ENCODE measurements at regions not wholly inside any gene's neighbourhood (a gene's known extent, or its start where the extent isn't known, plus 50 kb on each side); places are given as distances from the start of the nearest gene placed in this dataset.

DNA sequence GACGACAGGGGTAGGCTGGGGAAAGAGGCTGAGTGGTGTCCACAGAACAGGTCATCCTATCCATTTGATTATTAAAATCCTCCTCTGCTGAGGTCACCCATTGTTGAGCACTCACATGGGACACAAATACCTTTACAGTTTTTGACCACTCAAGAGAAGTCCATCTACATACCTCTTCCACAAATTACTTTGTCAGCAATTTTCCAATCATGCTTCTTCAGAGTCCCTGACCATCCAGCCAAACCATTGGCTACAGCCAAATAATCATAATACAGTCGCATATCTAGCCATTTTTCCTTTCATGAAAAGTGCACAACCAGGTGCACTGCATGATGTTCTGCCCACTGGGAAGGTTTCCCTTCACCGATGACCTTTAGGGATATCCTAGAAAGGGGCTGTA is 407.4 kb downstream of the TEX13C start:
- Histone ChIP-seq H3K4me3 (replicated peaks in 1 of 3; ENCODE audit: insufficient read depth in 1 of 3, low read depth in 1 of 3, low read length in 3 of 3) (no peak overlapping the region), H3K27ac (ENCODE audit: insufficient read depth, low read depth, low read length) (no peak overlapping the region), H3K4me1 (ENCODE audit: control insufficient read depth, extremely low read depth, insufficient read depth, low read length) (no peaks in the 10 kb centered on the region), H3K79me2 (ENCODE audit: control insufficient read depth, insufficient read depth, low read length) (no peaks in the 10 kb centered on the region), H3K36me3 (ENCODE audit: control insufficient read depth in 2 of 2, extremely low read depth in 1 of 2, insufficient read depth in 2 of 2, low read length in 2 of 2) (no peaks in the 10 kb centered on the region), H3K9me1 (replicated peaks; ENCODE audit: control insufficient read depth, extremely low read depth, insufficient read depth, low read length) (no peaks in the 10 kb centered on the region), H3K9ac (replicated peaks; ENCODE audit: extremely low read depth, insufficient read depth, low read length) (no peak overlapping the region), H3K27me3 (ENCODE audit: control insufficient read depth in 2 of 2, insufficient read depth in 2 of 2, low read length in 2 of 2) (no peaks in the 10 kb centered on the region), H2AFZ (ENCODE audit: low read depth, low read length) (no peak overlapping the region), H4K20me1 (replicated peaks; ENCODE audit: control insufficient read depth, extremely low read depth, insufficient read depth, low read length) (no peaks in the 10 kb centered on the region), H3K4me2 (ENCODE audit: insufficient read depth, low read length) (no peak overlapping the region), H3K9me3 (replicated peaks; ENCODE audit: control insufficient read depth, insufficient read depth, low read length) (no peaks in the 10 kb centered on the region)
- dilution Hi-C loops (cut with MboI; ENCODE audit: extremely low pct_ligation_motif_present, low sequenced_read_pairs) (no loop called here), intact Hi-C loops (cut with micrococcal nuclease) (no loop called here)
- no TSS peak for BruUV-seq (replicated peaks)
- FAIRE-seq, result no peak
- DNase-seq (ENCODE audit: low read depth, low spot score), result no peak
- ChIA-PET POLR2A (no interaction called here), CTCF (no interaction called here)
- no peak for TF ChIP-seq MYC (IDR thresholded peaks at IDR 0.05; ENCODE audit: low read depth, low read length)
- TF ChIP-seq, protein P1, sequence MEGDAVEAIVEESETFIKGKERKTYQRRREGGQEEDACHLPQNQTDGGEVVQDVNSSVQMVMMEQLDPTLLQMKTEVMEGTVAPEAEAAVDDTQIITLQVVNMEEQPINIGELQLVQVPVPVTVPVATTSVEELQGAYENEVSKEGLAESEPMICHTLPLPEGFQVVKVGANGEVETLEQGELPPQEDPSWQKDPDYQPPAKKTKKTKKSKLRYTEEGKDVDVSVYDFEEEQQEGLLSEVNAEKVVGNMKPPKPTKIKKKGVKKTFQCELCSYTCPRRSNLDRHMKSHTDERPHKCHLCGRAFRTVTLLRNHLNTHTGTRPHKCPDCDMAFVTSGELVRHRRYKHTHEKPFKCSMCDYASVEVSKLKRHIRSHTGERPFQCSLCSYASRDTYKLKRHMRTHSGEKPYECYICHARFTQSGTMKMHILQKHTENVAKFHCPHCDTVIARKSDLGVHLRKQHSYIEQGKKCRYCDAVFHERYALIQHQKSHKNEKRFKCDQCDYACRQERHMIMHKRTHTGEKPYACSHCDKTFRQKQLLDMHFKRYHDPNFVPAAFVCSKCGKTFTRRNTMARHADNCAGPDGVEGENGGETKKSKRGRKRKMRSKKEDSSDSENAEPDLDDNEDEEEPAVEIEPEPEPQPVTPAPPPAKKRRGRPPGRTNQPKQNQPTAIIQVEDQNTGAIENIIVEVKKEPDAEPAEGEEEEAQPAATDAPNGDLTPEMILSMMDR (IDR thresholded peaks at IDR 0.05; ENCODE audit: extremely low read depth in 1 of 2, insufficient read depth in 1 of 2, low read depth in 1 of 2, low read length in 2 of 2), result no peak

DNA sequence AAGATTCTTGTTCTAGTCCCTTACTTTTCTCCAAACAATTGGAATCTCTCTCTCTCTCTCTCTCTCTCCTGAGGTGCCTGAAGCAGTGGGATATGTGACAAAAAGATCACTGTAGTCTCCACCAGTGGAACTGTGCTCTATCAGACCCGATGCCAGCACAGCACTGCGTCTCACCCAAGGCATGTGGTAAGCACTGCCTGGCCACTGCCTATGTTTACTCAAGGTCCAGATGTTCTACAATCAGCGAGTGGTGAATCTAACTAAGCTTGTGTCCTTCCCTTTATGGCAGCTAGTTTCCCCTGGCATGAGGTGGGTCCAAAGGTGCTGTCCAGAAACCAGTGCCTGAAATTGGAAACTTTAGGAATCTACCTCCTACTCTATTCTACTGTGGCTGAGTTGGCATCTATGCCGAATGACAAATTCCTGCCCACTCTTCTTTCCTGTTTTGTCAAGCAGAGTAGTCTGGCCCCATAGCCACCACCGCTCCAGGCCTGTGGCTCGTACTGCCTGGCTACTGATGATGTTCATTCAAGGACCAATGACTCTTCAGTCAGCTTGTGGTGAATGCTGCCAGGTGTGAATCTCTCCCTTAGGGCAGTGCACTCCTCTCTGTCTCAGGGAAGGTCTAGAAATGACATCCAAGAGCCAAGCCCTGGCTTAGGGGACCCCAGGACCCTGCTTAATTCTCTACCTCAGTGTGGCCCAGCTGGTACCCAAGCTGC is 416.5 kb downstream of the TEX13C start:
- dilution Hi-C loops (cut with MboI; ENCODE audit: extremely low pct_ligation_motif_present, low sequenced_read_pairs), result no loop called here
- Histone ChIP-seq H3K27me3 (ENCODE audit: control insufficient read depth in 2 of 2, insufficient read depth in 2 of 2, low read length in 2 of 2) (no peaks in the 10 kb centered on the region), H3K9ac (replicated peaks; ENCODE audit: extremely low read depth, insufficient read depth, low read length) (no peak overlapping the region), H4K20me1 (replicated peaks; ENCODE audit: control insufficient read depth, extremely low read depth, insufficient read depth, low read length) (no peaks in the 10 kb centered on the region), H3K4me1 (ENCODE audit: control insufficient read depth, extremely low read depth, insufficient read depth, low read length) (no peaks in the 10 kb centered on the region), H3K9me1 (replicated peaks; ENCODE audit: control insufficient read depth, extremely low read depth, insufficient read depth, low read length) (no peaks in the 10 kb centered on the region), H2AFZ (ENCODE audit: low read depth, low read length) (no peak overlapping the region), H3K4me3 (replicated peaks in 1 of 3; ENCODE audit: insufficient read depth in 1 of 3, low read depth in 1 of 3, low read length in 3 of 3) (no peak overlapping the region), H3K4me2 (ENCODE audit: insufficient read depth, low read length) (no peak overlapping the region), H3K36me3 (ENCODE audit: control insufficient read depth in 2 of 2, extremely low read depth in 1 of 2, insufficient read depth in 2 of 2, low read length in 2 of 2) (no peaks in the 10 kb centered on the region), H3K27ac (ENCODE audit: insufficient read depth, low read depth, low read length) (no peak overlapping the region), H3K9me3 (replicated peaks; ENCODE audit: control insufficient read depth, insufficient read depth, low read length) (no peaks in the 10 kb centered on the region), H3K79me2 (ENCODE audit: control insufficient read depth, insufficient read depth, low read length) (no peaks in the 10 kb centered on the region)
- no peak for FAIRE-seq
- POLR2A ChIA-PET, result no interaction called here
- no TSS peak for BruUV-seq (replicated peaks)
- intact Hi-C loops (cut with micrococcal nuclease), result no loop called here
- TF ChIP-seq POLR2AphosphoS5 (IDR thresholded peaks at IDR 0.05; ENCODE audit: insufficient read depth, low read depth, low read length) (no peak), MYC (IDR thresholded peaks at IDR 0.05; ENCODE audit: low read depth, low read length) (no peak), EZH2 (IDR thresholded peaks at IDR 0.05; ENCODE audit: borderline replicate concordance, low read depth, low read length, severe bottlenecking) (no peak), FOS (IDR thresholded peaks at IDR 0.05; ENCODE audit: borderline replicate concordance, insufficient read depth, low read length) (no peak)
- TF ChIP-seq, protein P2, sequence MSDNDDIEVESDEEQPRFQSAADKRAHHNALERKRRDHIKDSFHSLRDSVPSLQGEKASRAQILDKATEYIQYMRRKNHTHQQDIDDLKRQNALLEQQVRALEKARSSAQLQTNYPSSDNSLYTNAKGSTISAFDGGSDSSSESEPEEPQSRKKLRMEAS (IDR thresholded peaks at IDR 0.05; ENCODE audit: insufficient read depth, insufficient read length), result no peak
- no peak for DNase-seq (ENCODE audit: low read depth, low spot score)
- CTCF ChIA-PET, result no interaction called here
